CD4-positive, alpha-beta T cell (primary cell): ENCODE measurements at regions not wholly inside any gene's neighbourhood (a gene's known extent, or its start where the extent isn't known, plus 50 kb on each side); places are given as distances from the start of the nearest gene placed in this dataset.

Source experiments
- ATAC-seq: fragments of 200-7000 bp; cut with Tn5 transposase; one replicate; pipeline ENCODE4 v1.10.0; 2022; ENCODE audit warnings: mild to moderate bottlenecking; ENCODE audit not compliant: poor library complexity
- CTCF ChIA-PET: fragments of 350-600 bp; sonication (Branson Sonifier 250); formaldehyde crosslinking; loops from one replicate; lab custom pipeline; 2021; ENCODE audit warnings: antibody characterized with exemption, inconsistent platforms; lab: Charles Lee
- POLR2A ChIA-PET: fragments of 350-600 bp; sonication (Branson Sonifier 250); formaldehyde crosslinking; loops from one replicate; lab custom pipeline; 2021; ENCODE audit warnings: antibody characterized with exemption, inconsistent platforms; lab: Charles Lee
- DNase-seq, 14 experiments: peaks; one replicate each; pipeline ENCODE4 v3.0.0-alpha.2; 2013 to 2020; ENCODE audit warnings: mixed read lengths in 2 of 14
- H3K27ac ChIP-seq, 2 donors: one replicate each; pipeline versions ENCODE4 v1.5.1 to v1.7.0; 2013; ENCODE audit warnings: low read length in 2 of 2, low read depth in 1 of 2, mild to moderate bottlenecking in 1 of 2
- H3K27me3 ChIP-seq, 2 experiments: 1 replicate in 1 of 2; 2 replicates in 1 of 2; pipeline versions ENCODE4 v1.6.1 to v1.7.0; 2013; ENCODE audit warnings: low read length in 2 of 2, control low read depth in 1 of 2, mild to moderate bottlenecking in 1 of 2, moderate library complexity in 1 of 2; ENCODE audit not compliant: insufficient read depth in 2 of 2, control insufficient read depth in 1 of 2
- H3K36me3 ChIP-seq: one replicate; pipeline ENCODE4 v1.6.1; 2013; ENCODE audit warnings: low read length, control low read depth; ENCODE audit not compliant: insufficient read depth
- H3K4me1 ChIP-seq: one replicate; pipeline ENCODE4 v1.6.1; 2013; ENCODE audit warnings: low read length, control low read depth; ENCODE audit not compliant: insufficient read depth
- H3K4me3 ChIP-seq: one replicate; pipeline ENCODE4 v1.5.1; 2013; ENCODE audit warnings: mild to moderate bottlenecking, low read length, moderate library complexity
- H3K9me3 ChIP-seq, 2 experiments: 1 replicate in 1 of 2; 2 replicates in 1 of 2; pipeline versions ENCODE4 v1.6.1 to v1.7.0; 2013; ENCODE audit warnings: low read length in 2 of 2, mild to moderate bottlenecking in 2 of 2, control low read depth in 1 of 2, moderate library complexity in 1 of 2; ENCODE audit not compliant: control insufficient read depth in 1 of 2, insufficient read depth in 1 of 2
- H3K27ac Mint-ChIP-seq: one replicate; pipeline ENCODE4 v1.8.0; 2020; ENCODE audit warnings: mixed read lengths
- H3K27me3 Mint-ChIP-seq: one replicate; pipeline ENCODE4 v1.8.0; 2021; ENCODE audit warnings: mixed read lengths
- H3K36me3 Mint-ChIP-seq: one replicate; pipeline ENCODE4 v1.8.0; 2021; ENCODE audit warnings: low read depth, mixed read lengths
- H3K4me1 Mint-ChIP-seq: one replicate; pipeline ENCODE4 v1.8.0; 2021; ENCODE audit warnings: low read depth, mixed read lengths
- H3K4me3 Mint-ChIP-seq: one replicate; pipeline ENCODE4 v1.8.0; 2020; ENCODE audit warnings: mild to moderate bottlenecking, mixed read lengths
- H3K9me3 Mint-ChIP-seq: one replicate; pipeline ENCODE4 v1.8.0; 2020; ENCODE audit warnings: mixed read lengths
- CTCF ChIP-seq: fragments of 200-600 bp; IDR thresholded peaks from one replicate; pipeline ENCODE4 v1.8.0; 2022; ENCODE audit warnings: antibody characterized with exemption, mild to moderate bottlenecking
- intact Hi-C, 2 experiments: fragments of 100-400 bp; cut with DNase I in 1 of 2; cut with micrococcal nuclease in 1 of 2; formaldehyde crosslinking; loops; one replicate each; pipeline versions ENCODE4 v1.15.1 to v1.9.0; 2023 to 2025; cut with DNase I, micrococcal nuclease

- H3K27me3 ChIP-seq, result no peaks in the 10 kb centered on the region
- intact Hi-C loops, result loop anchor here in 1 of 2 experiments (2.0 kb wide), 1 partner anchor 25 kb away; no protein-coding TSS in a partner anchor
- peak in 6 of 14 experiments; percentile 40 to 70 (median 58) for DNase-seq
- H3K27ac ChIP-seq, result peak overlapping the region; percentile 72 to 80
- ChIA-PET CTCF (interaction anchor here (0.6 to 2.4 kb wide), 3 partner anchors 13 to 622 kb away, joined by 3 to 10 read pairs (median 4); no protein-coding TSS in a partner anchor), POLR2A (interaction anchor here (1.2 to 3.2 kb wide), 3 partner anchors 21 to 26 kb away, joined by 3 to 19 read pairs (median 9); no protein-coding TSS in a partner anchor)
- Mint-ChIP-seq H3K4me3 (peak overlapping the region; percentile 74), H3K36me3 (no peaks in the 10 kb centered on the region), H3K9me3 (no peaks in the 10 kb centered on the region), H3K27ac (peak overlapping the region; percentile 86), H3K27me3 (no peaks in the 10 kb centered on the region), H3K4me1 (peaks cover 63% of the 10 kb centered on the region)
- no peak for TF ChIP-seq CTCF
- peak overlapping the region; percentile 22 for H3K4me3 ChIP-seq
- H3K9me3 ChIP-seq, result no peaks in the 10 kb centered on the region
- ATAC-seq, result peak; percentile 14
- peaks cover 67% of the 10 kb centered on the region for H3K4me1 ChIP-seq
- no peaks in the 10 kb centered on the region for H3K36me3 ChIP-seq
Observed at GRCh38 chr16:85309656-85310587, 197.7 kb upstream of the CIBAR2 start.

- peaks cover 59% of the 10 kb centered on the region for H3K4me1 ChIP-seq
- H3K36me3 ChIP-seq, result no peaks in the 10 kb centered on the region
- Mint-ChIP-seq H3K9me3 (no peaks in the 10 kb centered on the region), H3K27ac (peak overlapping the region; percentile 86), H3K27me3 (no peaks in the 10 kb centered on the region), H3K4me1 (peaks cover 59% of the 10 kb centered on the region), H3K36me3 (no peaks in the 10 kb centered on the region), H3K4me3 (peak overlapping the region; percentile 67)
- no peaks in the 10 kb centered on the region for H3K27me3 ChIP-seq
- peak overlapping the region; percentile 19 for H3K4me3 ChIP-seq
- POLR2A ChIA-PET, result interaction anchor here (0.7 to 3.2 kb wide), 2 partner anchors 20 to 23 kb away, joined by 4 to 19 read pairs; no protein-coding TSS in a partner anchor
- DNase-seq (peak in 9 of 14 experiments; percentile 29 to 66 (median 48)), ATAC-seq (peak; percentile 58)
- no peaks in the 10 kb centered on the region for H3K9me3 ChIP-seq
- peak overlapping the region in 1 of 2 donors; percentile 41 for H3K27ac ChIP-seq
- CTCF ChIA-PET, result interaction anchor here (0.6 kb wide), 2 partner anchors 14 to 623 kb away, joined by 3 to 4 read pairs; no protein-coding TSS in a partner anchor
- intact Hi-C loops, result loop anchor here in 1 of 2 experiments (2.0 kb wide), 1 partner anchor 24 kb away; no protein-coding TSS in a partner anchor
- TF ChIP-seq CTCF, result no peak
Observed at GRCh38 chr16:85310868-85311585, 198.8 kb upstream of the CIBAR2 start.

GRCh38 chr16:85311741-85312140 is 199.5 kb upstream of the CIBAR2 start:
- H3K9me3 Mint-ChIP-seq, result no peaks in the 10 kb centered on the region
- peak overlapping the region; percentile 86 for H3K27ac Mint-ChIP-seq
- peaks cover 52% of the 10 kb centered on the region for H3K4me1 ChIP-seq
- CTCF ChIA-PET, result no interaction called here
- TF ChIP-seq CTCF, result no peak
- no peak overlapping the region for H3K4me3 ChIP-seq
- H3K27me3 Mint-ChIP-seq, result no peaks in the 10 kb centered on the region
- no peak overlapping the region for H3K27ac ChIP-seq
- no peaks in the 10 kb centered on the region for H3K9me3 ChIP-seq
- intact Hi-C loops, result loop anchor here in 1 of 2 experiments (2.0 kb wide), 1 partner anchor 23 kb away; no protein-coding TSS in a partner anchor
- H3K36me3 ChIP-seq, result no peaks in the 10 kb centered on the region
- H3K4me1 Mint-ChIP-seq, result peaks cover 52% of the 10 kb centered on the region
- H3K4me3 Mint-ChIP-seq, result peak overlapping the region; percentile 67
- no peaks in the 10 kb centered on the region for H3K36me3 Mint-ChIP-seq
- ATAC-seq (no peak), DNase-seq (no peak)
- POLR2A ChIA-PET, result interaction anchor here (0.7 kb wide), 1 partner anchor 19 kb away, joined by 4 read pairs; no protein-coding TSS in a partner anchor
- H3K27me3 ChIP-seq, result no peaks in the 10 kb centered on the region
